ENCODE measurements at regions not wholly inside any gene's neighbourhood (a gene's known extent, or its start where the extent isn't known, plus 50 kb on each side); places are given as distances from the start of the nearest gene placed in this dataset.
A peak's percentile ranks its signal among the peaks of the same experiment; 100 is the strongest.

GRCh38 chr7:128168667-128169210 is 72.3 kb upstream of the LEP start:
- DNase-seq = peak; percentile 20

- no peak for DNase-seq
Measured at GRCh38 chr7:128170461-128170860, 70.6 kb upstream of the LEP start.

GRCh38 chr7:128171342-128171918 is 69.6 kb upstream of the LEP start:
- no peak for DNase-seq

GRCh38 chr7:128172151-128172550 is 68.9 kb upstream of the LEP start:
- DNase-seq = no peak

GRCh38 chr7:128172963-128173362 is 68.1 kb upstream of the LEP start:
- no peak for DNase-seq

- DNase-seq = no peak
Measured at GRCh38 chr7:128174386-128174785, 66.7 kb upstream of the LEP start.

GRCh38 chr7:128176696-128177095 is 64.4 kb upstream of the LEP start:
- DNase-seq = no peak

- no peak for DNase-seq
Measured at GRCh38 chr7:128177768-128178550, 63.1 kb upstream of the LEP start.

GRCh38 chr7:128178611-128179010 is 62.5 kb upstream of the LEP start:
- no peak for DNase-seq

- no peak for DNase-seq
Measured at GRCh38 chr7:128188396-128189230, 52.5 kb upstream of the LEP start.

GRCh38 chr7:128189231-128189930 is 51.7 kb upstream of the LEP start:
- no peak for DNase-seq

- no peak for DNase-seq
Measured at GRCh38 chr7:128190051-128190647, 50.9 kb upstream of the LEP start.

GRCh38 chr7:128191136-128191844 is 49.8 kb upstream of the LEP start:
- no peak for DNase-seq

Data from fibroblast of upper back skin (primary cell).